ENCODE measurements at regions not wholly inside any gene's neighbourhood (a gene's known extent, or its start where the extent isn't known, plus 50 kb on each side); places are given as distances from the start of the nearest gene placed in this dataset.

DNA sequence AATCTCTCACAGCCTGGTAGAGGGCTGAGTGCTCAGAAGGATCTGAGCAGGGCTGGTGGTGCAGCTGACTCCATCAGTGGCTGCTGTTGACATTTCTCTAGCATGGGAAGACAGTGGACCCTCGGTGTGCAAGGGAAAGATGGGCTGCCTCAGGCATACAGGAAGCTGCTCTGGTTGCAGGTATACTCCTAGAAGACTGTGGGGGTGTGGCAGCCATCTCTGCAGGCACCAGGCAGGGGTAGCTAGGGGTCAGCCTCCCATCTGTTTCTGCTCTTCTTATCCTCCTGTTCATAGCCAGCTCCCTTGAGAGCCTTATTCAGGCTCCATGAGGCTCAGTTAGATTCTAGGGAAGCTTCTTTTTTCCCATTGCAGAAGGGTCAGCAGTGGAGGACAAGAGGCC lies 475.5 kb downstream of the TSHZ3 start:
- TF ChIP-seq POLR2A (IDR thresholded peaks at IDR 0.05), result no peak
- TF ChIP-seq, protein P1, sequence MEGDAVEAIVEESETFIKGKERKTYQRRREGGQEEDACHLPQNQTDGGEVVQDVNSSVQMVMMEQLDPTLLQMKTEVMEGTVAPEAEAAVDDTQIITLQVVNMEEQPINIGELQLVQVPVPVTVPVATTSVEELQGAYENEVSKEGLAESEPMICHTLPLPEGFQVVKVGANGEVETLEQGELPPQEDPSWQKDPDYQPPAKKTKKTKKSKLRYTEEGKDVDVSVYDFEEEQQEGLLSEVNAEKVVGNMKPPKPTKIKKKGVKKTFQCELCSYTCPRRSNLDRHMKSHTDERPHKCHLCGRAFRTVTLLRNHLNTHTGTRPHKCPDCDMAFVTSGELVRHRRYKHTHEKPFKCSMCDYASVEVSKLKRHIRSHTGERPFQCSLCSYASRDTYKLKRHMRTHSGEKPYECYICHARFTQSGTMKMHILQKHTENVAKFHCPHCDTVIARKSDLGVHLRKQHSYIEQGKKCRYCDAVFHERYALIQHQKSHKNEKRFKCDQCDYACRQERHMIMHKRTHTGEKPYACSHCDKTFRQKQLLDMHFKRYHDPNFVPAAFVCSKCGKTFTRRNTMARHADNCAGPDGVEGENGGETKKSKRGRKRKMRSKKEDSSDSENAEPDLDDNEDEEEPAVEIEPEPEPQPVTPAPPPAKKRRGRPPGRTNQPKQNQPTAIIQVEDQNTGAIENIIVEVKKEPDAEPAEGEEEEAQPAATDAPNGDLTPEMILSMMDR (IDR thresholded peaks at IDR 0.05), result no peak
